Stimulated activated CD4-positive, alpha-beta T cell treated with anti-CD3 and anti-CD28 coated beads, Interleukin-15, amount 100 ng/mL, for 1 hour (primary cell): ENCODE measurements at regions not wholly inside any gene's neighbourhood (a gene's known extent, or its start where the extent isn't known, plus 50 kb on each side); places are given as distances from the start of the nearest gene placed in this dataset.

Experiments used
- DNase-seq, 2 donors: peaks; one replicate each; pipeline ENCODE4 v3.0.0-alpha.2; 2020; ENCODE audit warnings: low read depth in 1 of 2, low spot score in 1 of 2

DNA sequence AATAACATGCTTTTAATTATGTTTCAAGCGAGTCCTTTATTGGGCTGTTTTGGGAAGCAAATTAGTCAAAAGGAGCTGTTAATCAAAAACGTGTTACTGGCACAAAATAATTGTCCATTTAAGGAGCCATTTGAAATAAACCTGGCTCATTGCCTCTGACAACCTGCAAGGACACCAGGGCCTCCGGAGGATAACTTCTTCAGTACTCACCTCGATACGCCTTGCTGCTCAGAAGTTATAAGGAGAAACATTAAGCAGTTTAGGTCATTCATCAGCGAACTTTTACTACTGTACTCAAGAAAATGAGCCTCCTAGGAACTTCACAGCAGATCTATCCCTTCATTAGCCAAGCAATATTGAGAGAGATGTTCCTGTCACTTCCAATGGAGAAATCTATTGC lies 1579.2 kb upstream of the ACVR2A start:
- DNase-seq: no peak

DNA sequence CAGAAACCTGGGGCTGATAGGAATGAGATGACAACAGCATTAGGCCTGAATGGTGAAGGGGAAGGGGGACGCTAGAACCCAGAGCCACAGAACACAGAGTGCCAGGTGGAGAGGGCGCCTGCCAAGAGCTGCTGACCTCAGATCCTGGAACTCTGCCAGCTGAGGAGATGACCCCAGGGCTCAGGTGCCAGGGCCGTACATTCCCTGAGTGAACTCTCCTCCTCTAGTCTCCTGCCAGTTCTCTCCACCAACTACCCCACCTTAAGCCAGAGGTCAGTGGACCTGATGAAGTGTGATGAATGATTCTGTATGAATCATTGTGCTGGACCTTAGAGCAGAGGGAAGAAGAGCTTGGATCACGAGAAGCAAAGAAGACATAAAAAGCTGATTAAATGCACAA lies 1582.2 kb upstream of the ACVR2A start:
- DNase-seq: no peak

DNA sequence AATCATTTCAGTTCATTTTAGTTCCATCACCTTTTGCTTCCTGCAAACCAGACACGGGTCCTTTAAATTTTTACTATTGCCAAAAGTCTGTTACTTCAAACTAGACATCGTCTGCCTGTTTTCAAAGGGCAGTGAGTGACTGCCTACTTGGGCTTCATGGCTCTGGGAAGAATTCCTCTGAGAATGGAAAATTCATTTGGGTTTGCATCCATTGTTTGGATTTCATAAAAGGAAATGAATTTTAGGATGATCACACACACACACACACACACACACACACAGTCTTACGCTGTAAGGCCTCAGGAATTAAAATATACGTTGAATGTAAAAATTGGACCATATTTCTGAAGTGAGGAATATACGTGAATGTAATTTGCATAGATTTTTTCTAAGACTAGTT lies 1584.3 kb upstream of the ACVR2A start:
- DNase-seq: no peak

DNA sequence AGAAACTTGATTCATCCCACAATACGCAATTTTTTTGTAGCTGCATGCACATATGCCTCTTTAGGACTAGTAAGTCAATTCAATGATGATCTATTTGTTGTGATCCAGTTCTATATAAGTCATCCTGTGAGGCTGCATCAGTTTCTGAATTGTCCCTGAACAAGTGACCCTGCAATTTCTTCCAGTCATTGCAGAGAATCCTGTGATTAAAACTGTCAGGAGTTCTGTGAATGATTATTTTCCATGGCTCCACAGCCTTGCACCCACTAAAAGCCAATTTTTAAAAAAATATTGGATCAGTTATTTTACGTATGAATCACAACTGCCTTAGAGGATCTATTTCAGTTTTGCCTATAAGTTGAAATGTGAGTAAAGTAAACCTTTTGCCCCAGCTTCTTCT lies 1585.0 kb upstream of the ACVR2A start:
- DNase-seq: no peak

DNA sequence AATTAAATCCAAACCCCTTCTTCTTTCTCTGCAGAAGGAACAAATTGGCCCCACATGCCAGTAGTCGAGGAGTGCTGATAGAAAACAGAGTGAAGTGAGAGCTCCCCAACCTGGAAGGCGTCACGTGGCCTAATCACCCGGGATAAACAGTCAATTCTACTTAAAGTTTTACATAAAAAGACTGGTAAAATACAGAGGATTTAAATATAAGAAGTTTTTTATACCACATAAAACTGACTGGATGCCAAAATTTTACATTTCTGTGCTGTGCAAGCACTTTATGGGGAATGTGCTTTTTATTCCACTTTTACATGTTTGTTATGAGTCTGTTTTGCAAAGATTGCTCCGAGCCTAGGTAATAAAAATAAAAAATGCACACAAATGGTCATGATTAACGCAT lies 1586.8 kb upstream of the ACVR2A start:
- DNase-seq: no peak

DNA sequence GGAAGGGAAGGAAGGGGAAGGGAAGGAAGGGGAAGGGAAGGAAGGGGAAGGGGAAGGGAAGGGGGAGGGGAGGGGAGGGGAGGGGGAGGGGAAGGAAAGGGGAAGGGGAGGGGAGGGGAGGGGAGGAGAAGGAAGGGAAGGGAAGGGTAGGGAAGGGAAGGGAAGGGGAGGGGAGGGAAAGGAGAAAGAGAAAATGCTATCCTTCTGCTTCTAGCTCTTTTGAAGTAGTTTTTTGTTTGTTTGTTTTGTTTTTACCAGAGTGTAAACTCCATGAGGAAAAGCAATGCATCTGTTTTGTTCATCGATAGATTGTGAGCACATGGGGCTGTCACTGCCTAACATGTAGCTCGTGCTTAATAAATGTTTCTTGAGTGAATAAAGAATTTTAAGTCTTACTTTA lies 1592.7 kb upstream of the ACVR2A start:
- DNase-seq: no peak

DNA sequence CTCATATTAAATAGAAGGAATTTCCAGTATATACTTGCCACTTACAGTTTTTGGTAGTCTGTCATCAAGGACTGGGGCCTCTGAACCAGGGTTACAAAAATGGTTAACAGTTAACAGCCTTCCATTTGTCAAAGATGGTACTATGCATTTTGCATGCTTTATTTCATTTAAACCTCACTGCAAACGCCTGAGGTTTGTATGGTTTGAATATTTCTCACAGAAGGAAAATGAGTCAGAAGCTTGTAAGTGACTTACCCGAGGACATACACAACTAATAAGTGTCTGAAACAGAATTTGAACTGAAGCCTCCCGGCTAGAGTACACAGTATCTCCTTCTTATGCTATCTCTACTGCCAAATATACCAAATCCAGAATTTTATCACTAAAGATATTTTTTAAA lies 1593.5 kb upstream of the ACVR2A start:
- DNase-seq: no peak

DNA sequence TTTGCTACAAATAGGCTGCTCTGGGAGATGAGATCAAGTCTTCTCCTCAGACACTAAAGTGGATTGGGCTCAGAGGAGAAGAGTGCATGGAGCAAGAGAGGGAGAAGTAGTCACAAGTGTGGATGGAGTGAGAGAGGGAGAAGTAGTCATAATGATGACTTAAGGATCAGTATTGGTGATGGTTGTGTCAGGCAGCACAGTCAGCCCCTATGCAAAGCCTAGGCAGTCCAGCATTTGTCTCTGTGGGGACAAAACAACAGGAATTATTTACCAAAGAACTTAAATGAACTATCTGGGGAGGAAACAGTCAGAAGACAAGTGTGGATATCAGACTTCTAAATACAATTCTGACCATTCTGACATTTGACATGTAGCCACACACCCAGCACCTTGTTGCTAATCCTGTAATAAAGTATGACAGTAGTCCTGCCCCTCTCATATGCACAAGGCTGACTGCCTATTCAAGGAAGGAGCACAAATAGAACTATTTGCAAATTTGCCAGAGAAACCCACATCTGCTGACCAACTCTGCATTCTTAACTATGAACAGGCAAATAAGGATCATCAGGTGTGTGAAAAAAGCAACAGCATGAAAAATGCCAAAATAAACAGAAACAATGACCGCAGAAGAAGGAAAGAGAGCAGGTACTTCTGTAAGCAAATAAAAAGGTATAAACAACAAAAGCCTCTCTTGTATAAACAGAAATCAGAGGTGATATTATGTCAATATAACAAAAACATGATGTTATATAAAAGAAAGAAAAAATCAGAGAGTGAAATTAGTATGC lies 1597.9 kb upstream of the ACVR2A start:
- DNase-seq: no peak

DNA sequence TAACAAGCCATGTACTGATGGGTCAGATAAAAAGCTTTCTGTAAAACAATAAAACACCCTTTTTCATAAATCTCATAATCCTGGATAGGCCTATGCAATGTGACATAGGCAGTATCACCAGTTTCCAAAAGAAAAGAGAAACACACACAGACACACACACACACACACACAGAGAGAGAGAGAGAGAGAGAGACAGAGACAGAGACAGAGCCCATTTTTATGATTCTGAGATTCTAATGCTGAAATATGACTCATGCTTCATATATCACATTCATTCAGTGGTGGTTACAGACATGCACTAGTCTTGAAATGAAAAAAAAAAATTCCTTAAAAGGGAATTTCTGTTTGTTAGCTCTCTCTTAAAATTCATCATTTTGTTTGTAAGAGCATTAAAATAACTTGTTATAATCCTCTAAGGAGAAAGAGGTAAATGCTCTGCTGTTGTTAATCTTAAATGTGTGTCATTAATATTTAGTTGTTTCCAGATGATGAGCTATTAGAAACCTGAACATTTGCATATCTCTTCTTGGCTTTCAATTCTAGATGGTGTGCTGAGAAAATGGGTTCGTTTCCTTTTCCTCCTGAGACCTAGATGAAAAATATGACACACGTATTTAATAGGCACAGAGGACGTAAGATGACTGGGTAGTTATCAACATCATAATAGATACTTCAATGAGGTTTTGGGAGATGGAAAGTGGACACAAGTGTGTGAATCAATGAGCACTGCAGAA lies 1598.7 kb upstream of the ACVR2A start:
- no peak for DNase-seq

DNA sequence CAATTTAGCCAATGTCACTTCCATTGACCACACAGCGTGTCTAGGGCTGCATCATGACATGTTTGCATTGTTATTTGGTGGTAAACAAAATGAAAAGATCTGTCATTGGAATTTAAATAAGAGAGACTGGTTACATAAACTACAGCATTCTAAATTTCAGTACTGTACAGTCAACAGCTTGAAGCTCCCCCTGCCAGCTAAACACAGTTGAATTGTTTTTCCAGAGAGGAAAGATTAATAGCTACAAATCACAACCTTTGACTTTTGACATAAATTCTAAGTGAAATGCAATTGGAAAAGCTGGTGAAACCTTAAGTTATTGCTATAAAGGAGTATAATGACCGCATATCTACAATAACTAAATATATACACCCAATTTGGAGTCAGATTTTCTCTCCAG lies 1600.0 kb upstream of the ACVR2A start:
- DNase-seq: no peak

DNA sequence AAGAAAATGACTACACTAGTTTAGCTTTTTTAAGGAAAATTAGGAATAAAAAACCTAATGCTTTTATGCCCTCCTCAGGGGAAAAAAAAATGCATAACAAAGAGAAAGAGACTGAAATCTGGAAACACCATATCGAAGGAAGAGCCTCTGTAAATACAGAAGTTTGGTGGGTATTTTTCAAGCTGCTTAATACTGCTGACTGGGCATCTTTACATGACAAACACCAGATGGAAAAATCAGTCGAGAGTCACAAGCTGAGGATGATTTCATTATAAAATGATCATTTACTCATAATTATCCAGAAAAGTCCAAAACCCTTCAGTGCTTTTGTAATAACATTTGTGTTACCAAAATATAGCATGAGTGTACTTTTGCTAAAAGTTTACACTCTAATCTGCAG lies 1600.7 kb upstream of the ACVR2A start:
- DNase-seq: no peak

DNA sequence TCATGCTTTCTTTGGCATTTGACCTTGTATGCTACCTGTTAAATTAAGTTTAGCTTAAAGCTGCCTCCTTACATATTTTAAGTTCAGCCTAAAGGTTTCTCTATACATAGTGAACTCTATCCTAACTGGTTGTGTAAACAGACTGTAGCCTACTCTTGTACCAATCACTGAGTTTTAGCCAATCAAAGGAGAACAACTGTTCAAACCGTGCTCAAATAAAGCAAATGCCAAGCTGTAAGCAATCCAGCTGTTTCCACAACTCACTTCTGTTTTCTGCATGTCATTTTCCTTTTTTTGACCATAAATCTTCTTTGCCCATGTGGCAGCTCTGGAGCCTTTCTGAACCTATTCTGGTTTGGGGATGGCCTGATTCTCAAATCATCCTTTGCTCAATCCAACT lies 1603.8 kb upstream of the ACVR2A start:
- DNase-seq: no peak

DNA sequence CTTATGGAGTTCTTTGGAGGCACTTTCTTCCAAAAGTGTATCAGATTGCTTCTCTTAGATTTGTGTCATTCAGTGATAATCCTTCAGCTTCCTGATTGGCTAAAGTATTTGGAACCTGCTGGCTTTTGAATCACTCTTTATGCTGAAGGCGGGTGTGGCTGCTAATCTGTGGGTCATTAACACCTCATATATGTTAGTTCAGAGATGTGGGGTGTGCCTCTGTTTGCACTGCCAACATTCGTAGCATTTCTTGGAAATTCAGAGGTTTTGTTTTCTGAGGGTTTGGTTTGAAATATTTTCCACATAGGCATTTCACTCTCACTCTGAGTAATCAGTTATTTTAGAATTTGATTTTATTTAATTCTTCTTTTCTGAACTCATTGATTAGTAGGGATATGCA lies 1604.4 kb upstream of the ACVR2A start:
- DNase-seq: no peak

DNA sequence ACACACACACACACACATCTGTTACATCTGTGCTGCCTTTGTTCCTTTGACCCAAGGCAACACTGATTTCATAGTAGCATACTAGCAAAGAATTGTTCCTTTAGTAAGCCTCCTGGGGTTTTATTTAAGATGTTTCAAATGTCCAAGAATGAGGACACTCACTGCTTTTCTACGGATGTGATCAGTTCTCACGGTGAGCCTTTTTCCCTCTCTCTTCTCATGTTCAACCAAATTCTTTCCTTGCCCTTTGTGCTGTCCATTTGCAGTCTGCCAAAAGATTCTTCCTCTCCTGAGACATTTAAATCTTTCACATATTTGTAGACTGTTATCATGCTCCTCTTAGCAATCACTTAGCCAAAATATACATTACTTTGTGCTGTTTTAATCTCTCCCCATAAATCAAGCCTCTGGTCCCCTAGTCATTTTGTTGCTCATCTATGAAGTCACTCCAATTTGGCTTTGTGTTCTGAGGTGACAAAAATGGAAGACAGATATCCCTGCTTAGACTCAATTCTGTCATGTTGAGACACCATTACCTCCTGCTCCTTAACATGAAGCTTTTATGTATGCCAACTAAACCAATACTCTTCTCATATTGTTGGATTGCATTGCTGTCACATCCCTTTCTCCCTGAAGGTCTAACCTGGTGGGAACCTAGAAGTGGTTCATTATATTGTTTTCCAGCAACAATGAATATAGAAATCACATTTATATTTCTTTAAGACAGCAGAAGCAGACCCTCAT lies 1605.3 kb upstream of the ACVR2A start:
- no peak for DNase-seq

DNA sequence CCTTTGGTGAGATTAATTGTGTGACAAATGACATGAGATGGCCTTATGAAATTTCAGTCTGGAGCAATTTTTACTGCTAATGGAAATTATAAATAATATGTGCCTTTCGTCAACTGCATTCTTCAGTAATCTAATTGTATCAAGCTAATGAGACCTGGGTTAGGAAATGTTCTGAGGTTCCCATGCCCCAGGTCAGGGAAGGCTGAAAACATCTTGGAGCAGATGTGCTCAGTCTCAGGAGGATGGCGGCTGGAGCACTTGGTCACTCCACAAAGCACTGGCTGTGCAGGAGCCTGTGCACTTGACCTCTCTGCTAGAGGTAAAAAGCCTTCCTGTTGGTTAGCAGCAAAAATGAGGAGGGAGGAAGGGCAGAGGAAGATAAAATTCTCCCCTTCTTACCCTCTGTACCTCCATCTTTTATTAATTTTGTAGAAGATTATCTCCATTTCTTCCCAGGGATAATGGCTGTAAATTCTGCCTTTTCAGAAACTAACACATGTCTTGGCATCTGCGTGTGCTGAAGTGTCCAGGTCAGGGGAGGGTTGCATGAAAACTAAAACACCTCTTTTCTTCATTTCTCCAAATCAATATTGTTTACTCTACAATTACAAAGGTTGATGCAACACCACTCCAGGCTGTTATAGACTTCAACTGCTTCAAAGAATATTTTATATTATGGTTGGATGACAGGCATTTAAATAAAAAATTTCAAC lies 1606.4 kb upstream of the ACVR2A start:
- no peak for DNase-seq

DNA sequence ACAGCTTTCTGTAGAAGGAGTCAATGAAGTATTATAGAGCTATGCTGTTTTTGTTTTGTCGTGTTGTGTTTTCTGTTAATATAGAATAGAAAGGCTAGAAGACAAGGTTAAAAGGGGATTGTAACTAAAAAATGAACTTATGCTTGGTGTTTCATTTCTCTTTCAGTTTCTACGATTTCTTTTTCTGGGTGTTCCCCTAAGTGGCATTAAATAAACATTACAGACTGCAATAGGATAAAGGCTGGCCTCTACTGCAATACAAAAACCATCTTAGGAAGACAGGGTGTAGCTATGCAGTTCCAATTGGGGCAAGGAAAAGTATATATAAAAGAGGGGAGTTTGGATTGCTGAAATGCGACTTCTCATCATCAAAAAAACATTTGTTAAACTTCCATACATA lies 1609.7 kb upstream of the ACVR2A start:
- DNase-seq: no peak

DNA sequence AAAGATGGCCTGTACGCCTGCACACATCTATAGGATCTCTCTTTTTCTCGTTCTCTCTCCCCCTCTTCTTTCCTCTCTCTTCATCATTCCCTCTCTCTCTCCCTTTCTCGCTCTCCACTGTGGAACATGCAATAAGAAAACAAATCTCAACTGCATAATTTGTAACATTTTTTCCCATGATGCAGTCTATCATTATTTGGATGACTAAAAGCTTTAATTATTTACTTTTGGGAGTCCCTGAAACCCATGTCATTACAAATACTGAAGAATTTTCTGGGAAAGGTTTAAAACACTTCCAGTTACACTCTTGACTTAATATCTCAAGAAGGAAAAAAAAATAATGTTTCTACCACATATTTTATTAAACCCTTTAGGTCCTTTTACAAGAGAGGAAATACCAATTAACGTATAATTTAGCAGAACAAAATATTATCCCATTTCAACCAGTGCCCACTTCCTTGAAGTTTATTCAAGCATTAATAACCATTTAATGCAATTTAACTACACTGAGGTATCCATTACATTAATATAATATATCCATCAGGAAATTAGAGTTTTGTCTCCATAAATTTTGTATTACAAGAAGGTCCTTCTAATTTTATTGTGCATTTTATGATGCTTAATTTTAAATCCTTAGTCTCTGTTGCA lies 1615.2 kb upstream of the ACVR2A start:
- DNase-seq: no peak

DNA sequence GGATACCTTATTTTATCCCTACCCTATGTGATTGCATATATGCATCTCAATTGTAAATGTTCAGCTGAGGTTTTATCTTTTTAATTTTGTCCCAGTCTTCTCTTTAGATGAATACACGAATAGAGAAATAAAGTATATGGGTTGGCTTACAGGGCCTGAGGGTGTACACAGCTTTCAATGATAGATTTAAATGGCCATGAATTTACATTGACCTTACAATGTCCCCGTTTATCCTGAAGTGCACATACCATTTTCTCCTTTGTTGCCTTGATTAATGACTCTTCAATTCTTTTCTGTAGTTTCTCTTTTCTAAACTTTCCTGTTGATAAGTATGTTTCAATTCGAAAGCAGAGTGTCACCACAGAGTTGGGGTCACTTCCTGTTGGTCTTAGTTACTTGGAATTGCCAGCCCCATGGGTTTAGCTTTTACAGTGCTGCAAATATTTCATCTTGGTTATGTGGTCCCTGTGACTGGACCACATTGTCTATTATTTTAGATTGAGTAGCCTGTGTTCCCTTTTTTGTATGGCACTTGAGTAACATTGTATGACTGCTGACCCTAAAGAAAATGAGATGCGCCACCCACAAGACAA lies 1616.3 kb upstream of the ACVR2A start:
- DNase-seq: no peak

DNA sequence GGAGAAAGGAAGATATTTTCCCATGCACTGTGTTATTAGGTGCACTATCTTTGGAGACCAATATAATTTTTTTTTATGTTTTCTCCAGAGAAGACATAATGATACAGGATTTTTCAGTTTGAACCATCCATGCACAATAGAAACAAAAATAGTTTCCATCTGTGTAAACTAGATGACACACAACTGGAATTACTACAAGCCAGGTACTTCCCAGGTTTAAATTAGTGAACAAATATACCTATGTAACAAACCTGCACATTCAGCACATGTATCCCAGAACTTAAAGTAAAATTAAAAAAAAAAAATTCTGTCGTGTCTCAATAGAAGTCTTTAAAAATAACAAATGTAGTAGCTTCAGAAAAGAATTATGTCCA lies 1616.8 kb upstream of the ACVR2A start:
- no peak for DNase-seq

DNA sequence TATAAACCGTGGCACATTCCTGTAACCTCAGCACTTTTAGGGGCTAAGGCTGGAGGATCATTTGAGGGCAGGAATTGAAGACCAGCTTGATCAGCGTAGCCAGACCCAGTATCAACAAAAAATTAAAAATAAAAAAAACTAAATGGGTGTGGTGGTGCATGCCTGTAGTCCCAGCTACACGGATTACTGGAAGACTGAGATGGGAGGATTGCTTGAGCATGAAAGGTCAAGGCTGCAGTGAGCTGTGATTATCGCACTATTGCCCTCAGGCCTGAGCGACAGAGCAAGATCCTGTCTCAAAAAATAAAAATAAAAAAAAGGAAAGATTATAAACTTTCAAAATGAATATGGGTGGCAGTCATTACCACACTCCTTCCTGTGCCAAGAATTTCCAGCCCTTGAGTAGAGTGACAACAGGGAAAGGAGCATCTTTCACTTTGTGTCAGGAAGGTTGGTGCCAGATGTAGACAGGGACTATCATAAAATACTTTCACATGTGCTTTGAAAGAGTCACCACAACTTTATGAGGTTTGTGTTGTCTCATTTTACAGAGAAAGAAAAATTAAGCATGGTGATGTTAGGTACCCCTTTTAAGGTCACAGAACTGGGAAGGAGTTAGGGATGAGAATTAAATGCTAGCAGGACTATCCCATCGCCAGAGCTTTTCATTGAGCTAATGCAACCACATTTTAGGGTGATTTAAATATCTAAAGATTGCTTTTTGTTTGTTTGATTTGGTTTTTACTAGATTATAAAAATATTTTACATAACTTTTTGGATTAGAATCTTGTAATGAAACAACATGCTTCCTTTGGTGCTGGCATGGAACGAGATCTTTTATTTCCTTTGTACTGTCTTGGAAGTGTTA lies 1617.4 kb upstream of the ACVR2A start:
- no peak for DNase-seq
